ENCODE measurements at regions not wholly inside any gene's neighbourhood (a gene's known extent, or its start where the extent isn't known, plus 50 kb on each side); places are given as distances from the start of the nearest gene placed in this dataset.

GRCh38 chr6:91173651-91174050, 586.8 kb upstream of the MAP3K7 start:
- no peak for DNase-seq (ENCODE audit: low spot score)

- DNase-seq (ENCODE audit: low spot score), result no peak
These were observed 586.3 kb upstream of the MAP3K7 start for GRCh38 chr6:91173186-91173585.

- DNase-seq (ENCODE audit: low spot score), result no peak
These were observed 585.0 kb upstream of the MAP3K7 start for GRCh38 chr6:91171754-91172462.

GRCh38 chr6:91167846-91168245, 581.0 kb upstream of the MAP3K7 start:
- DNase-seq (ENCODE audit: low spot score), result no peak

- no peak for DNase-seq (ENCODE audit: low spot score)
These were observed 579.6 kb upstream of the MAP3K7 start for GRCh38 chr6:91166271-91167046.

GRCh38 chr6:91164105-91164504, 577.2 kb upstream of the MAP3K7 start:
- no peak for DNase-seq (ENCODE audit: low spot score)

GRCh38 chr6:91161246-91161645, 574.4 kb upstream of the MAP3K7 start:
- no peak for DNase-seq (ENCODE audit: low spot score)

- DNase-seq (ENCODE audit: low spot score), result no peak
These were observed 568.4 kb upstream of the MAP3K7 start for GRCh38 chr6:91155129-91155785.

- no peak for DNase-seq (ENCODE audit: low spot score)
These were observed 566.0 kb upstream of the MAP3K7 start for GRCh38 chr6:91152824-91153223.

GRCh38 chr6:91149956-91150705, 563.3 kb upstream of the MAP3K7 start:
- no peak for DNase-seq (ENCODE audit: low spot score)

GRCh38 chr6:91149246-91149955, 562.5 kb upstream of the MAP3K7 start:
- DNase-seq (ENCODE audit: low spot score), result no peak

- DNase-seq (ENCODE audit: low spot score), result no peak
These were observed 557.3 kb upstream of the MAP3K7 start for GRCh38 chr6:91144126-91144525.

GRCh38 chr6:91142154-91142553, 555.3 kb upstream of the MAP3K7 start:
- no peak for DNase-seq (ENCODE audit: low spot score)

GRCh38 chr6:91141346-91141745, 554.5 kb upstream of the MAP3K7 start:
- DNase-seq (ENCODE audit: low spot score), result no peak

GRCh38 chr6:91140449-91140848, 553.6 kb upstream of the MAP3K7 start:
- DNase-seq (ENCODE audit: low spot score), result no peak

GRCh38 chr6:91137286-91137685, 550.4 kb upstream of the MAP3K7 start:
- peak; percentile 67 for DNase-seq (ENCODE audit: low spot score)

GRCh38 chr6:91135406-91136103, 548.7 kb upstream of the MAP3K7 start:
- peak; percentile 89 for DNase-seq (ENCODE audit: low spot score)

- no peak for DNase-seq (ENCODE audit: low spot score)
These were observed 545.6 kb upstream of the MAP3K7 start for GRCh38 chr6:91132461-91132860.

GRCh38 chr6:91130126-91130525, 543.3 kb upstream of the MAP3K7 start:
- peak; percentile 82 for DNase-seq (ENCODE audit: low spot score)

- no peak for DNase-seq (ENCODE audit: low spot score)
These were observed 540.9 kb upstream of the MAP3K7 start for GRCh38 chr6:91127752-91128151.

GRCh38 chr6:91126876-91127275, 540.0 kb upstream of the MAP3K7 start:
- no peak for DNase-seq (ENCODE audit: low spot score)
